SK-N-DZ (cell line): ENCODE measurements at regions not wholly inside any gene's neighbourhood (a gene's known extent, or its start where the extent isn't known, plus 50 kb on each side); places are given as distances from the start of the nearest gene placed in this dataset.

Source experiments
- DNase-seq: peaks from one replicate; pipeline ENCODE4 v3.0.0-alpha.2; 2015; ENCODE audit warnings: low spot score

GRCh38 chr10:128489324-128490247 lies 363.4 kb upstream of the MKI67 start:
- DNase-seq, result no peak

- no peak for DNase-seq
Observed at GRCh38 chr10:128491686-128492085, 365.5 kb upstream of the MKI67 start.

GRCh38 chr10:128493811-128494210 lies 367.6 kb upstream of the MKI67 start:
- DNase-seq, result no peak

GRCh38 chr10:128494665-128495064 lies 368.4 kb upstream of the MKI67 start:
- no peak for DNase-seq

- no peak for DNase-seq
Observed at GRCh38 chr10:128497660-128498377, 371.6 kb upstream of the MKI67 start.

GRCh38 chr10:128498378-128498730 lies 372.1 kb upstream of the MKI67 start:
- DNase-seq, result no peak

GRCh38 chr10:128498746-128499145 lies 372.5 kb upstream of the MKI67 start:
- no peak for DNase-seq

- no peak for DNase-seq
Observed at GRCh38 chr10:128499486-128499885, 373.3 kb upstream of the MKI67 start.

- DNase-seq, result no peak
Observed at GRCh38 chr10:128499956-128500355, 373.7 kb upstream of the MKI67 start.

- no peak for DNase-seq
Observed at GRCh38 chr10:128500642-128501041, 374.4 kb upstream of the MKI67 start.

- DNase-seq, result no peak
Observed at GRCh38 chr10:128505346-128505745, 379.1 kb upstream of the MKI67 start.

- DNase-seq, result no peak
Observed at GRCh38 chr10:128506423-128506822, 380.2 kb upstream of the MKI67 start.

- no peak for DNase-seq
Observed at GRCh38 chr10:128507066-128507465, 380.8 kb upstream of the MKI67 start.

- no peak for DNase-seq
Observed at GRCh38 chr10:128511284-128511683, 385.1 kb upstream of the MKI67 start.

- DNase-seq, result no peak
Observed at GRCh38 chr10:128512767-128513166, 386.5 kb upstream of the MKI67 start.

- no peak for DNase-seq
Observed at GRCh38 chr10:128514536-128514935, 388.3 kb upstream of the MKI67 start.

- DNase-seq, result no peak
Observed at GRCh38 chr10:128516180-128516579, 390.0 kb upstream of the MKI67 start.

- no peak for DNase-seq
Observed at GRCh38 chr10:128517167-128517566, 390.9 kb upstream of the MKI67 start.

- no peak for DNase-seq
Observed at GRCh38 chr10:128518000-128518399, 391.8 kb upstream of the MKI67 start.

- no peak for DNase-seq
Observed at GRCh38 chr10:128519581-128519980, 393.4 kb upstream of the MKI67 start.

- no peak for DNase-seq
Observed at GRCh38 chr10:128520211-128520815, 394.1 kb upstream of the MKI67 start.

GRCh38 chr10:128522551-128523308 lies 396.5 kb upstream of the MKI67 start:
- no peak for DNase-seq
